ENCODE measurements at regions not wholly inside any gene's neighbourhood (a gene's known extent, or its start where the extent isn't known, plus 50 kb on each side); places are given as distances from the start of the nearest gene placed in this dataset.

DNA sequence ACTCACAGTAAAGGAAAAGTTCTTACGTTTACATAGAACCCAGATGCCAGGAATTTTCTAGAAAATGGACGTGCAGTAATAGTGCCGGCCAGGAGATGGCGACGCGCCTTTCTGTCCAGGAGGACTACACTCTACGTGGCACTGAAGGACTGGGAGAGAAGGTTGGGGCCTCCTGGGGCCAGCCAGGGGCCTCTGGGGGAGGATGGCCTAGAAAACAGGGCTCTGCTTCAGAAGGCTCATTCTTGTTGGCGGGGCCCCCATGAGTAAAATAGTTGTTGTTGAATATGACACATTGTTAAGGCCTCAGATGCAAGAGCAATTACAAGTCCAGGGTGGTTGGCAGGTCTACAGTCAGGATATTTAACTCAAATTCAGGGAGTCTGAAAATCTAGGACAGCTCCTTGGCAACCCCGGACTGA, 120.1 kb upstream of the MAX start:
- peak overlapping the region; percentile 55 for H2AK9ac ChIP-seq (replicated peaks; ENCODE audit: low read depth, low read length, poor library complexity)
- ATAC-seq (ENCODE audit: low read depth) (peak; percentile 93), DNase-seq (peak; percentile 66)
- no peaks in the 10 kb centered on the region for H3K79me1 ChIP-seq (ENCODE audit: low read depth in 1 of 2, low read length in 2 of 2)
- no TSS peak for BruUV-seq (replicated peaks)
- no peak overlapping the region for H3K4me3 ChIP-seq (ENCODE audit: insufficient read depth, low read depth, low read length)
- peak overlapping the region in 1 of 2 experiments; percentile 79; a peak in 2 of 4 replicates for H4K8ac ChIP-seq (ENCODE audit: low read depth in 2 of 2, low read length in 2 of 2)
- POLR2A ChIA-PET (ENCODE audit: unreplicated experiment) = no interaction called here
- H2BK20ac ChIP-seq (ENCODE audit: low read depth, low read length) = peak overlapping the region; percentile 86; the same call in 1 of the 2 replicates
- dilution Hi-C loops (cut with HindIII; ENCODE audit: low sequenced_read_pairs, unreplicated experiment) (no loop called here), in situ Hi-C loops (cut with MboI; ENCODE audit: low sequenced_read_pairs) (no loop called here), intact Hi-C loops (cut with micrococcal nuclease) (loop anchor here (1.0 kb wide), 3 partner anchors 53 to 190 kb away; partner anchors contain the start of gene FUT8)
- peak overlapping the region; percentile 36 for H2AFZ ChIP-seq (replicated peaks; ENCODE audit: low read length, poor library complexity)
- H2BK5ac ChIP-seq (ENCODE audit: low read depth, low read length, poor library complexity, severe bottlenecking) = peak overlapping the region; percentile 12
- H2AK5ac ChIP-seq (ENCODE audit: low read depth, low read length) = 0 out of 2 replicates have a peak overlapping the region, but pooled peaks have one; percentile 11
- H3K9me1 ChIP-seq (ENCODE audit: insufficient read depth, low read length) = peaks cover 2% of the 10 kb centered on the region; the same call in 1 of the 2 replicates
- peak overlapping the region; percentile 46; the same call in 1 of the 2 replicates for H3K18ac ChIP-seq (ENCODE audit: low read depth, low read length)
- H3K23ac ChIP-seq (ENCODE audit: low read depth, low read length) = peak overlapping the region; percentile 76; the same call in 1 of the 2 replicates
- H3K4ac ChIP-seq (ENCODE audit: low read depth, low read length) = peak overlapping the region; percentile 59; the same call in 1 of the 2 replicates
- no peak overlapping the region for H3K27ac ChIP-seq (ENCODE audit: insufficient read depth, low read length)
- no peaks in the 10 kb centered on the region for H3K9me3 ChIP-seq (ENCODE audit: control insufficient read depth, insufficient read depth, low read length)
- H3K14ac ChIP-seq (replicated peaks; ENCODE audit: low read depth, low read length) = peak overlapping the region; percentile 74
- no peak overlapping the region for H3K4me2 ChIP-seq (ENCODE audit: low read depth, low read length)
- peak overlapping the region; percentile 6 for H4K5ac ChIP-seq (ENCODE audit: low read depth, low read length)
- H3K4me1 ChIP-seq (ENCODE audit: control insufficient read depth, insufficient read depth, low read length) = 0 out of 2 replicates have a peak, but pooled peaks cover 4% of the 10 kb centered on the region
- H3K9ac ChIP-seq (ENCODE audit: low read depth, low read length) = no peak overlapping the region; the same call in 1 of the 2 replicates
- 0 out of 2 replicates have a peak overlapping the region, but pooled peaks have one; percentile 25 for H3K56ac ChIP-seq (ENCODE audit: extremely low read depth, insufficient read depth, low read length)
- H3K36me3 ChIP-seq (ENCODE audit: control insufficient read depth, insufficient read depth, low read length) = no peaks in the 10 kb centered on the region
- WGBS, 2 experiments (ENCODE audit: extremely low coverage in 2 of 2, insufficient read length in 1 of 2) = 47% methylated on average over 3 of the region's 9 CpGs; no CpG with 5 or more reads in 1 of the 2 experiments
- TF ChIP-seq, protein P1, sequence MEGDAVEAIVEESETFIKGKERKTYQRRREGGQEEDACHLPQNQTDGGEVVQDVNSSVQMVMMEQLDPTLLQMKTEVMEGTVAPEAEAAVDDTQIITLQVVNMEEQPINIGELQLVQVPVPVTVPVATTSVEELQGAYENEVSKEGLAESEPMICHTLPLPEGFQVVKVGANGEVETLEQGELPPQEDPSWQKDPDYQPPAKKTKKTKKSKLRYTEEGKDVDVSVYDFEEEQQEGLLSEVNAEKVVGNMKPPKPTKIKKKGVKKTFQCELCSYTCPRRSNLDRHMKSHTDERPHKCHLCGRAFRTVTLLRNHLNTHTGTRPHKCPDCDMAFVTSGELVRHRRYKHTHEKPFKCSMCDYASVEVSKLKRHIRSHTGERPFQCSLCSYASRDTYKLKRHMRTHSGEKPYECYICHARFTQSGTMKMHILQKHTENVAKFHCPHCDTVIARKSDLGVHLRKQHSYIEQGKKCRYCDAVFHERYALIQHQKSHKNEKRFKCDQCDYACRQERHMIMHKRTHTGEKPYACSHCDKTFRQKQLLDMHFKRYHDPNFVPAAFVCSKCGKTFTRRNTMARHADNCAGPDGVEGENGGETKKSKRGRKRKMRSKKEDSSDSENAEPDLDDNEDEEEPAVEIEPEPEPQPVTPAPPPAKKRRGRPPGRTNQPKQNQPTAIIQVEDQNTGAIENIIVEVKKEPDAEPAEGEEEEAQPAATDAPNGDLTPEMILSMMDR (conservative IDR thresholded peaks at IDR 0.05; ENCODE audit: low read depth, low read length) = peak; percentile 78
- TF ChIP-seq SMC3 (IDR thresholded peaks at IDR 0.05; ENCODE audit: low read depth, low read length) = peak; percentile 75
- TF ChIP-seq RAD21 (IDR thresholded peaks at IDR 0.05; ENCODE audit: low read length) = peak; percentile 78
- no peak for TF ChIP-seq MAZ (IDR thresholded peaks at IDR 0.05; ENCODE audit: borderline replicate concordance, low read depth, low read length)
- no peaks in the 10 kb centered on the region for H3K27me3 ChIP-seq (ENCODE audit: control insufficient read depth, insufficient read depth, low read length)
- CTCF ChIA-PET = interaction anchor here (0.6 to 1.1 kb wide), 2 partner anchors 189 to 233 kb away, joined by 6 to 7 read pairs; no protein-coding TSS in a partner anchor
- no peaks in the 10 kb centered on the region for H4K20me1 ChIP-seq (ENCODE audit: insufficient read depth, low read length)
- peak overlapping the region; percentile 85 for H2BK120ac ChIP-seq (ENCODE audit: low read depth, low read length)
- H2BK15ac ChIP-seq (ENCODE audit: low read depth, low read length) = no peak overlapping the region; the same call in 2 of the 3 replicates
- 0 out of 2 replicates have a peak overlapping the region, but pooled peaks have one; percentile 7 for H4K91ac ChIP-seq (ENCODE audit: insufficient read depth, low read depth, low read length)

All from IMR-90 (cell line).